B cell (primary cell): ENCODE measurements at regions not wholly inside any gene's neighbourhood (a gene's known extent, or its start where the extent isn't known, plus 50 kb on each side); places are given as distances from the start of the nearest gene placed in this dataset.

ENCODE experiments used
- ATAC-seq: fragments of 200-7000 bp; cut with Tn5 transposase; one replicate; pipeline ENCODE4 v1.10.0; 2021; ENCODE audit warnings: low read depth, mild to moderate bottlenecking, moderate number of reproducible peaks, moderate library complexity
- CTCF ChIA-PET: fragments of 350-600 bp; sonication (Branson Sonifier 250); formaldehyde crosslinking; loops from one replicate; lab custom pipeline; 2021; ENCODE audit warnings: antibody characterized with exemption, inconsistent platforms; lab: Charles Lee
- POLR2A ChIA-PET: fragments of 350-600 bp; sonication (Branson Sonifier 250); formaldehyde crosslinking; loops from one replicate; lab custom pipeline; 2021; ENCODE audit warnings: antibody characterized with exemption; lab: Charles Lee
- DNase-seq: peaks from one replicate; pipeline ENCODE4 v3.0.0; 2013
- H2AFZ ChIP-seq: 2 replicates; pipeline ENCODE4 v1.6.1; 2012; ENCODE audit warnings: mild to moderate bottlenecking, low read depth, low read length; ENCODE audit not compliant: insufficient read depth, poor library complexity, severe bottlenecking
- H3K27ac ChIP-seq, 2 donors: 1 replicate in 1 of 2; 2 replicates in 1 of 2; pipeline ENCODE4 v1.5.1; 2012 to 2013; ENCODE audit warnings: low read length in 2 of 2, mild to moderate bottlenecking in 2 of 2, moderate library complexity in 1 of 2
- H3K27me3 ChIP-seq, 4 experiments: fragments of 200-600 bp in 1 of 4; sonication (generic) in 1 of 4; replicated peaks in 1 of 4; 1 replicate in 2 of 4; 2 replicates in 2 of 4; pipeline versions ENCODE4 v1.6.1 to v1.7.0; 2013 to 2016; ENCODE audit warnings: low read length in 3 of 4, mild to moderate bottlenecking in 2 of 4, mixed read lengths in 1 of 4, moderate library complexity in 1 of 4; ENCODE audit not compliant: insufficient read depth in 4 of 4, control insufficient read depth in 3 of 4; ENCODE audit errors: control extremely low read depth in 1 of 4
- H3K36me3 ChIP-seq, 2 experiments: replicated peaks in 1 of 2; 1 replicate in 1 of 2; 2 replicates in 1 of 2; pipeline versions ENCODE4 v1.6.1 to v1.7.1; 2013; ENCODE audit warnings: low read length in 1 of 2; ENCODE audit not compliant: insufficient read depth in 2 of 2, control insufficient read depth in 1 of 2; ENCODE audit errors: control extremely low read depth in 1 of 2, extremely low read depth in 1 of 2
- H3K4me1 ChIP-seq, 2 donors: fragments of 200-600 bp in 1 of 2; sonication (generic) in 1 of 2; 1 replicate in 1 of 2; 2 replicates in 1 of 2; pipeline versions ENCODE4 v1.5.1 to v1.6.1; 2013 to 2017; ENCODE audit warnings: low read length in 2 of 2; ENCODE audit not compliant: control insufficient read depth in 2 of 2, insufficient read depth in 2 of 2
- H3K4me2 ChIP-seq: replicated peaks from 2 replicates; pipeline ENCODE3; 2012; ENCODE audit warnings: mild to moderate bottlenecking, low read depth, low read length; ENCODE audit not compliant: poor library complexity, severe bottlenecking
- H3K4me3 ChIP-seq, 5 experiments: fragments of 200-600 bp in 1 of 5; sonication (generic) in 1 of 5; 1 replicate in 3 of 5; 2 replicates in 2 of 5; pipeline versions ENCODE4 v1.5.1 to v1.7.0; 2011 to 2016; ENCODE audit warnings: low read length in 4 of 5, mild to moderate bottlenecking in 4 of 5, low read depth in 2 of 5, control low read depth in 1 of 5, moderate library complexity in 1 of 5; ENCODE audit not compliant: insufficient read depth in 1 of 5; ENCODE audit errors: control extremely low read depth in 1 of 5, extremely low read depth in 1 of 5
- H3K79me2 ChIP-seq: fragments of 200-600 bp; sonication (generic); one replicate; pipeline ENCODE4 v1.6.0; 2016; ENCODE audit warnings: low read length; ENCODE audit not compliant: control insufficient read depth, insufficient read depth
- H3K9ac ChIP-seq: fragments of 200-600 bp; sonication (generic); 2 replicates; pipeline ENCODE4 v1.6.1; 2017; ENCODE audit warnings: mild to moderate bottlenecking, low read length, moderate library complexity
- H3K9me3 ChIP-seq, 3 donors: one replicate each; pipeline versions ENCODE4 v1.6.1 to v1.7.1; 2013; ENCODE audit warnings: low read length in 2 of 3; ENCODE audit not compliant: control insufficient read depth in 2 of 3, insufficient read depth in 1 of 3; ENCODE audit errors: control extremely low read depth in 1 of 3
- H4K20me1 ChIP-seq: 2 replicates; pipeline ENCODE4 v1.6.0; 2012; ENCODE audit warnings: mild to moderate bottlenecking, low read length; ENCODE audit not compliant: insufficient read depth, control insufficient read depth, poor library complexity, severe bottlenecking
- H3K27ac Mint-ChIP-seq: one replicate; pipeline ENCODE4 v1.8.0; 2021; ENCODE audit warnings: mixed read lengths
- H3K27me3 Mint-ChIP-seq: one replicate; pipeline ENCODE4 v1.8.0; 2021; ENCODE audit warnings: mixed read lengths
- H3K4me1 Mint-ChIP-seq: one replicate; pipeline ENCODE4 v1.8.0; 2021; ENCODE audit warnings: mixed read lengths
- H3K4me3 Mint-ChIP-seq: one replicate; pipeline ENCODE4 v1.8.0; 2021; ENCODE audit warnings: mixed read lengths
- H3K9me3 Mint-ChIP-seq: one replicate; pipeline ENCODE4 v1.8.0; 2022; ENCODE audit warnings: mixed read lengths; ENCODE audit not compliant: insufficient read depth
- EZH2 ChIP-seq: IDR thresholded peaks from 2 replicates; pipeline ENCODE4 v1.6.1; 2012; ENCODE audit warnings: borderline replicate concordance, low read depth, mild to moderate bottlenecking, moderate library complexity, low read length; ENCODE audit not compliant: insufficient read depth, poor library complexity, severe bottlenecking
- WGBS: methylation state at CpG from one replicate; pipeline ENCODE4 v1.1.5; 2013; ENCODE audit warnings: missing lambda C conversion rate; ENCODE audit not compliant: insufficient coverage; 5-methylcytosine and 5-hydroxymethylcytosine counted together
- intact Hi-C: fragments of 100-400 bp; cut with micrococcal nuclease; formaldehyde crosslinking; loops from one replicate; pipeline ENCODE4 v1.10.0; 2022
- TF ChIP-seq, protein P1 (sequence below): fragments of 200-600 bp; IDR thresholded peaks from one replicate; pipeline ENCODE4 v1.8.0; 2022; ENCODE audit warnings: antibody characterized with exemption, mild to moderate bottlenecking

DNA sequence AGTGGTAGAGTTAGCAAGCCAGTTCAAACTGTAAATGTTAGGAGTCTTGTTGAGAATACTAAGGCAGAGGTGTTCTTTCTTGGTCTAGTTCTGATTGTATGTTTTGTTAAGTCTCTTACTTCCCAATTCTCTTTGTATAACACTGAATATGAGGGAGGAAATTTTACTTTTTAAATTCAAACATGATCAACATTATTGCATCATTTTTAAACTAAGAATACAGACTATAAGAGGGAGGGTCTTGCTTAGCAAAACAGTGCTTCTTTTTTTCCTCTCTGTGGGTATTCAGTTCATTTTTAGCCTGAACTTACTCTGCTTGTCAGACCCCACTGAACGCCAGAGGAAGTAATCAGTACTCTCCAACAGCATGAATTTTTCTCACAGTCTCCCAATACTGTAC is 198.0 kb downstream of the GABRG1 start:
- ChIA-PET POLR2A (no interaction called here), CTCF (no interaction called here)
- Mint-ChIP-seq H3K4me3 (no peak overlapping the region), H3K9me3 (peaks cover 4% of the 10 kb centered on the region), H3K27ac (no peak overlapping the region), H3K4me1 (no peaks in the 10 kb centered on the region), H3K27me3 (no peaks in the 10 kb centered on the region)
- Histone ChIP-seq H3K9ac (no peak overlapping the region), H3K9me3 (peaks cover 0 to 3% (median 0%) of the 10 kb centered on the region in 3 donors), H3K27me3 (no peaks in the 10 kb centered on the region), H3K36me3 (no peaks in the 10 kb centered on the region), H3K79me2 (no peaks in the 10 kb centered on the region), H3K27ac (no peak overlapping the region), H3K4me1 (no peaks in the 10 kb centered on the region), H3K4me2 (no peak overlapping the region), H2AFZ (no peak overlapping the region), H3K4me3 (no peak overlapping the region), H4K20me1 (no peaks in the 10 kb centered on the region)
- TF ChIP-seq, protein P1, sequence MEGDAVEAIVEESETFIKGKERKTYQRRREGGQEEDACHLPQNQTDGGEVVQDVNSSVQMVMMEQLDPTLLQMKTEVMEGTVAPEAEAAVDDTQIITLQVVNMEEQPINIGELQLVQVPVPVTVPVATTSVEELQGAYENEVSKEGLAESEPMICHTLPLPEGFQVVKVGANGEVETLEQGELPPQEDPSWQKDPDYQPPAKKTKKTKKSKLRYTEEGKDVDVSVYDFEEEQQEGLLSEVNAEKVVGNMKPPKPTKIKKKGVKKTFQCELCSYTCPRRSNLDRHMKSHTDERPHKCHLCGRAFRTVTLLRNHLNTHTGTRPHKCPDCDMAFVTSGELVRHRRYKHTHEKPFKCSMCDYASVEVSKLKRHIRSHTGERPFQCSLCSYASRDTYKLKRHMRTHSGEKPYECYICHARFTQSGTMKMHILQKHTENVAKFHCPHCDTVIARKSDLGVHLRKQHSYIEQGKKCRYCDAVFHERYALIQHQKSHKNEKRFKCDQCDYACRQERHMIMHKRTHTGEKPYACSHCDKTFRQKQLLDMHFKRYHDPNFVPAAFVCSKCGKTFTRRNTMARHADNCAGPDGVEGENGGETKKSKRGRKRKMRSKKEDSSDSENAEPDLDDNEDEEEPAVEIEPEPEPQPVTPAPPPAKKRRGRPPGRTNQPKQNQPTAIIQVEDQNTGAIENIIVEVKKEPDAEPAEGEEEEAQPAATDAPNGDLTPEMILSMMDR: no peak
- TF ChIP-seq EZH2: no peak
- intact Hi-C loops: no loop called here
- 71% methylated on average over 1 of the region's 1 CpG for WGBS
- DNase-seq (no peak), ATAC-seq (no peak)

DNA sequence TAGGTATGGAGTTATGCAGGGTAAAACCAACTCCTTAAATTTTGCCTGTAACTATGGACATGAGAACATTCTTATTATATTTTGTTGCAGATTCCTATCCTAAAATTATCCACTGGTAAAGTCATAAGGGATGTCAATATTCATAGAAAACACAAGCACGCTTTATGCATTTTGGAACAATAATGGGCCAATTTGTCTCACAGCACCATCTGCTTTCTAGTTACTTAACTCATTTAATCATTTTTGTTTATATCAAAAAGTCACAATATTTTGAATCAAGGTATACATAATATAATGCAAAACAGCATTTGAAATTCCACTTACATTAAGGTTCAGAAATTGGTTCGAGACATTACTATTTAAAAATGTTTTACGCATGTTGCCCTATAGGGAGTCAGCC is 203.0 kb downstream of the GABRG1 start:
- ATAC-seq (no peak), DNase-seq (no peak)
- Histone ChIP-seq H3K4me3 (no peak overlapping the region), H3K9ac (no peak overlapping the region), H2AFZ (no peak overlapping the region), H3K4me1 (no peaks in the 10 kb centered on the region), H3K27me3 (no peaks in the 10 kb centered on the region), H3K36me3 (no peaks in the 10 kb centered on the region), H3K27ac (no peak overlapping the region), H4K20me1 (no peaks in the 10 kb centered on the region), H3K79me2 (no peaks in the 10 kb centered on the region), H3K4me2 (no peak overlapping the region), H3K9me3 (peaks cover 0 to 3% (median 0%) of the 10 kb centered on the region in 3 donors)
- WGBS: 100% methylated on average over 2 of the region's 3 CpGs
- CTCF ChIA-PET: no interaction called here
- no peak overlapping the region for H3K27ac Mint-ChIP-seq
- H3K4me1 Mint-ChIP-seq: no peaks in the 10 kb centered on the region
- H3K27me3 Mint-ChIP-seq: no peaks in the 10 kb centered on the region
- intact Hi-C loops: no loop called here
- TF ChIP-seq, protein P1: no peak
- TF ChIP-seq EZH2: no peak
- H3K4me3 Mint-ChIP-seq: no peak overlapping the region
- peaks cover 4% of the 10 kb centered on the region for H3K9me3 Mint-ChIP-seq
- POLR2A ChIA-PET: no interaction called here
